ENCODE measurements at regions not wholly inside any gene's neighbourhood (a gene's known extent, or its start where the extent isn't known, plus 50 kb on each side); places are given as distances from the start of the nearest gene placed in this dataset.
"Not testable (repeated sequence)": the region's sequence is repeated elsewhere in the genome, so short reads cannot be mapped to it uniquely, and the experiment has no call there.

GRCh38 chr12:47367912-47368537, 288.3 kb upstream of the AMIGO2 start:
- DNase-seq, result no peak

GRCh38 chr12:47366579-47366978, 286.8 kb upstream of the AMIGO2 start:
- no peak for DNase-seq

- no peak for DNase-seq
Observed at GRCh38 chr12:47366157-47366556, 286.4 kb upstream of the AMIGO2 start.

- not testable (repeated sequence) for DNase-seq
Observed at GRCh38 chr12:47365443-47366076, 285.8 kb upstream of the AMIGO2 start.

GRCh38 chr12:47364261-47364660, 284.5 kb upstream of the AMIGO2 start:
- DNase-seq, result no peak

GRCh38 chr12:47362126-47362705, 282.5 kb upstream of the AMIGO2 start:
- no peak for DNase-seq

- no peak for DNase-seq
Observed at GRCh38 chr12:47361389-47362021, 281.7 kb upstream of the AMIGO2 start.

GRCh38 chr12:47360771-47361388, 281.1 kb upstream of the AMIGO2 start:
- DNase-seq, result no peak

- DNase-seq, result no peak
Observed at GRCh38 chr12:47360093-47360480, 280.3 kb upstream of the AMIGO2 start.

- no peak for DNase-seq
Observed at GRCh38 chr12:47359310-47360092, 279.7 kb upstream of the AMIGO2 start.

GRCh38 chr12:47357006-47357405, 277.2 kb upstream of the AMIGO2 start:
- not testable (repeated sequence) for DNase-seq

GRCh38 chr12:47356129-47356700, 276.5 kb upstream of the AMIGO2 start:
- peak; percentile 22 for DNase-seq

- DNase-seq, result no peak
Observed at GRCh38 chr12:47353508-47353907, 273.7 kb upstream of the AMIGO2 start.

- DNase-seq, result no peak
Observed at GRCh38 chr12:47352067-47352466, 272.3 kb upstream of the AMIGO2 start.

- DNase-seq, result no peak
Observed at GRCh38 chr12:47351526-47351925, 271.8 kb upstream of the AMIGO2 start.

- no peak for DNase-seq
Observed at GRCh38 chr12:47350062-47350408, 270.3 kb upstream of the AMIGO2 start.

GRCh38 chr12:47349137-47350061, 269.6 kb upstream of the AMIGO2 start:
- no peak for DNase-seq

GRCh38 chr12:47348206-47348605, 268.4 kb upstream of the AMIGO2 start:
- no peak for DNase-seq

- DNase-seq, result no peak
Observed at GRCh38 chr12:47346251-47347019, 266.7 kb upstream of the AMIGO2 start.
